Endothelial cell (in vitro differentiated cells): ENCODE measurements at regions not wholly inside any gene's neighbourhood (a gene's known extent, or its start where the extent isn't known, plus 50 kb on each side); places are given as distances from the start of the nearest gene placed in this dataset.

Experiments used
- DNase-seq: peaks from one replicate; pipeline ENCODE4 v3.0.0; 2021; ENCODE audit warnings: low spot score
- H3K27ac Mint-ChIP-seq: one replicate; pipeline ENCODE4 v1.8.0; 2021; ENCODE audit warnings: mixed read lengths, inconsistent platforms; ENCODE audit not compliant: unreplicated experiment
- H3K27me3 Mint-ChIP-seq: one replicate; pipeline ENCODE4 v1.8.0; 2021; ENCODE audit warnings: mild to moderate bottlenecking, moderate library complexity, mixed read lengths, inconsistent platforms; ENCODE audit not compliant: unreplicated experiment
- H3K36me3 Mint-ChIP-seq: one replicate; pipeline ENCODE4 v1.8.0; 2021; ENCODE audit warnings: mild to moderate bottlenecking, low read depth, mixed read lengths, inconsistent platforms; ENCODE audit not compliant: unreplicated experiment
- H3K4me1 Mint-ChIP-seq: one replicate; pipeline ENCODE4 v1.8.0; 2021; ENCODE audit warnings: mild to moderate bottlenecking, mixed read lengths, inconsistent platforms; ENCODE audit not compliant: unreplicated experiment
- H3K4me3 Mint-ChIP-seq: one replicate; pipeline ENCODE4 v1.8.0; 2021; ENCODE audit warnings: mild to moderate bottlenecking, mixed read lengths, inconsistent platforms; ENCODE audit not compliant: unreplicated experiment
- H3K9me3 Mint-ChIP-seq: one replicate; pipeline ENCODE4 v1.8.0; 2021; ENCODE audit warnings: mixed read lengths, inconsistent platforms; ENCODE audit not compliant: unreplicated experiment
- CTCF ChIP-seq: fragments of 200-600 bp; sonication (generic); IDR thresholded peaks from one replicate; pipeline ENCODE4 v1.5.0; 2021; ENCODE audit warnings: antibody characterized with exemption; ENCODE audit not compliant: unreplicated experiment

GRCh38 chr5:164671640-164672039 is 1166.2 kb downstream of the MAT2B start:
- H3K4me1 Mint-ChIP-seq, result no peaks in the 10 kb centered on the region
- DNase-seq, result no peak
- H3K4me3 Mint-ChIP-seq, result no peak overlapping the region
- H3K36me3 Mint-ChIP-seq, result no peaks in the 10 kb centered on the region
- H3K9me3 Mint-ChIP-seq, result no peaks in the 10 kb centered on the region
- H3K27me3 Mint-ChIP-seq, result no peaks in the 10 kb centered on the region
- TF ChIP-seq CTCF, result no peak
- H3K27ac Mint-ChIP-seq, result no peak overlapping the region

DNA sequence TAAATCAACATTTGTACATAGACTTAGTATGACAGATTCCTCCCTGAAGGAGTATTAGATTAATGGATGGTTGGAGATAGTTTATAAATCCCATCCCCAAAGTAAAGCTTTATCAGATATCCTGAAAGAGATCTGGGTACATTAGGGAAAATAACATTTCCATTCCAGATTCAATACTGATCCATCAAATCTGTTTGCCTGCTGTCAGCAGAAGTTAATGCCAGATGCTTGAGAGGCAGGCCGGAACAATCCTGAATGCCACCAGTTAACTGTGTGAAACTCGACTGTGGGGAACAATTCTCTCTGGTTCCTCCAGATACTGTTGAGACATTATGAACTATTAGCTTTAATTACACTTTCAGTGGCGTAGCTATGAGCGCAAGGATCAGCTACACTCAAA is 1166.8 kb downstream of the MAT2B start:
- no peaks in the 10 kb centered on the region for H3K36me3 Mint-ChIP-seq
- DNase-seq, result no peak
- H3K27me3 Mint-ChIP-seq, result no peaks in the 10 kb centered on the region
- TF ChIP-seq CTCF, result no peak
- H3K9me3 Mint-ChIP-seq, result no peaks in the 10 kb centered on the region
- H3K4me1 Mint-ChIP-seq, result no peaks in the 10 kb centered on the region
- no peak overlapping the region for H3K27ac Mint-ChIP-seq
- H3K4me3 Mint-ChIP-seq, result no peak overlapping the region

DNA sequence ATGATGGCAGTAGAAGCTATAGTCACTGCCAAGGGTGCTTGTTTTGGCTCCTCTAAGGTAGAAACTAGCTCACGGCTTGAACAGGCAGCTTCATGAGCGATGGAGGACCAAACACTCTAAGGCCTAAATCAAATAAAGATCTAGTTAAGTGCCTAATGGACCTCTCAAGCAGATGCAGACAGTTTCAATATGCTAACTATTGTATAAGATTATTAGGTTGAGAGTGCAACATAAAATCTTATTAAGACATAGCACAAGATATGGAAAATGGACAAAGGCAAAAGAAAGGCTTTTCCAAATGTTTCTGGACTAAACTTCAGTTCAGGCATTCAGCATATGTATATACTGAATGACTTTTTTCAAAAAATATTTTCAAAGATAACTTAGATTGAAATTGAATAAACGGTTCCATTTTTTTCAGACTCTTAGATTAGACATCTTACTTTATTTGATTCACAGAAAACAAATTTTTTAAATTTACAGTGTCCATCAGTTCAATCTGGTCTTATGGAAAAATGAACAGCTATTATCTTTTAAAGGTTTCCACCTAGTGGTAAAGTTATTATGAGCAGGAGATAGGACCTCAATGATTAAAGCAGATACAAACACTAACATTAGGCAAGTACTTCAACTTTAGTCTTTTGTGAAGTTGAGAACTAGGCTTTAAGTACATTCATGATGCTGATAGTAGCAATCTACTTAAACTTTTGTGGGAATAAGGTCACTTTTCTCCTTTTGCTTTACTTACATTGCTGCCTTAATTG is 1167.7 kb downstream of the MAT2B start:
- H3K4me3 Mint-ChIP-seq, result no peak overlapping the region
- H3K36me3 Mint-ChIP-seq, result no peaks in the 10 kb centered on the region
- TF ChIP-seq CTCF, result peak; percentile 37
- H3K4me1 Mint-ChIP-seq, result no peaks in the 10 kb centered on the region
- no peak overlapping the region for H3K27ac Mint-ChIP-seq
- DNase-seq, result no peak
- H3K9me3 Mint-ChIP-seq, result no peaks in the 10 kb centered on the region
- no peaks in the 10 kb centered on the region for H3K27me3 Mint-ChIP-seq

- Mint-ChIP-seq H3K27ac (no peak overlapping the region), H3K27me3 (no peaks in the 10 kb centered on the region), H3K9me3 (no peaks in the 10 kb centered on the region), H3K36me3 (no peaks in the 10 kb centered on the region), H3K4me1 (no peaks in the 10 kb centered on the region), H3K4me3 (no peak overlapping the region)
- TF ChIP-seq CTCF, result no peak
- DNase-seq, result no peak
Measured at GRCh38 chr5:164679461-164679860, 1174.0 kb downstream of the MAT2B start.

- H3K4me3 Mint-ChIP-seq, result no peak overlapping the region
- H3K27ac Mint-ChIP-seq, result no peak overlapping the region
- no peaks in the 10 kb centered on the region for H3K36me3 Mint-ChIP-seq
- TF ChIP-seq CTCF, result no peak
- no peaks in the 10 kb centered on the region for H3K9me3 Mint-ChIP-seq
- H3K27me3 Mint-ChIP-seq, result no peaks in the 10 kb centered on the region
- H3K4me1 Mint-ChIP-seq, result no peaks in the 10 kb centered on the region
- no peak for DNase-seq
Measured at GRCh38 chr5:164680216-164680615, 1174.8 kb downstream of the MAT2B start.
